ENCODE measurements at regions not wholly inside any gene's neighbourhood (a gene's known extent, or its start where the extent isn't known, plus 50 kb on each side); places are given as distances from the start of the nearest gene placed in this dataset.

DNA sequence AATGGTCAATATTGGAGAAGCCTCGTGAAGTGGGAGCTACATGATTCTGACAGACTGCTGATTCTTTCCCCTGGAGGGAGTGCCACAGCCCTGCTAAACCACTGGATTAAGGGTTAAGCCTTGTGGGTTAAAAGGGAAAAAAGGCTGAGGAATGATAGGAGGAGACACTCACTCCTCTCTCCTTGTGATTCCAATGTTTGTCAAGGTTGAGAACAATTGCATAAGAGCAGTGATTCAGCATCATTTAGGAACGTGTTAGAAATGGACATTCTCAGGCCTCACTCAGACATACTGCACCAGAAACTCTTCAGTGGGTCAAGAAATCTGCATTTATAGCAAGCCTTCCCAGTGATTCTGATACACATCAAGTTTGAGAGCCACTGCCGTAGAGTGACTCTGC is 87.8 kb upstream of the GZMB start:
- H4K20me1 ChIP-seq (ENCODE audit: insufficient read depth, low read length), result no peaks in the 10 kb centered on the region
- no peaks in the 10 kb centered on the region for H3K9me3 ChIP-seq (replicated peaks; ENCODE audit: insufficient read depth, low read length)
- H3K4me1 ChIP-seq (ENCODE audit: low read length), result no peaks in the 10 kb centered on the region
- H3K27me3 ChIP-seq (replicated peaks; ENCODE audit: insufficient read depth, low read length), result no peaks in the 10 kb centered on the region
- H3K4me2 ChIP-seq (ENCODE audit: low read depth, low read length), result no peak overlapping the region
- no peaks in the 10 kb centered on the region for H3K36me3 ChIP-seq (replicated peaks; ENCODE audit: insufficient read depth, low read length)
- TF ChIP-seq EZH2 (optimal IDR thresholded peaks at IDR 0.05; ENCODE audit: low read depth, low read length), result no peak
- no peak for TF ChIP-seq EZH2phosphoT487 (IDR thresholded peaks at IDR 0.05; ENCODE audit: low read length)
- TF ChIP-seq CTCF (IDR thresholded peaks at IDR 0.05; ENCODE audit: low read length), result no peak
- H3F3A ChIP-seq (ENCODE audit: insufficient read depth, low read length), result no peaks in the 10 kb centered on the region
- DNase-seq, result no peak
- H3K27ac ChIP-seq (ENCODE audit: low read length), result no peak overlapping the region
- no peak overlapping the region for H2AFZ ChIP-seq (ENCODE audit: low read length)
- H3K9me2 ChIP-seq (replicated peaks; ENCODE audit: insufficient read depth, low read length), result no peaks in the 10 kb centered on the region
- no peak overlapping the region for H3K4me3 ChIP-seq (ENCODE audit: low read length)
- no peaks in the 10 kb centered on the region for H3K79me2 ChIP-seq (ENCODE audit: low read length)
- H3K9ac ChIP-seq (ENCODE audit: low read length), result no peak overlapping the region

- H3K27ac ChIP-seq (ENCODE audit: low read length), result no peak overlapping the region
- no peaks in the 10 kb centered on the region for H3K9me3 ChIP-seq (replicated peaks; ENCODE audit: insufficient read depth, low read length)
- no peaks in the 10 kb centered on the region for H3K79me2 ChIP-seq (ENCODE audit: low read length)
- H3K4me3 ChIP-seq (ENCODE audit: low read length), result no peak overlapping the region
- TF ChIP-seq EZH2 (optimal IDR thresholded peaks at IDR 0.05; ENCODE audit: low read depth, low read length) (no peak), EZH2phosphoT487 (IDR thresholded peaks at IDR 0.05; ENCODE audit: low read length) (no peak), CTCF (IDR thresholded peaks at IDR 0.05; ENCODE audit: low read length) (no peak)
- H3K27me3 ChIP-seq (replicated peaks; ENCODE audit: insufficient read depth, low read length), result no peaks in the 10 kb centered on the region
- H3K4me1 ChIP-seq (ENCODE audit: low read length), result no peaks in the 10 kb centered on the region
- H3K9me2 ChIP-seq (replicated peaks; ENCODE audit: insufficient read depth, low read length), result no peaks in the 10 kb centered on the region
- no peak overlapping the region for H2AFZ ChIP-seq (ENCODE audit: low read length)
- no peak for DNase-seq
- no peaks in the 10 kb centered on the region for H4K20me1 ChIP-seq (ENCODE audit: insufficient read depth, low read length)
- no peaks in the 10 kb centered on the region for H3K36me3 ChIP-seq (replicated peaks; ENCODE audit: insufficient read depth, low read length)
- H3F3A ChIP-seq (ENCODE audit: insufficient read depth, low read length), result no peaks in the 10 kb centered on the region
- no peak overlapping the region for H3K9ac ChIP-seq (ENCODE audit: low read length)
- no peak overlapping the region for H3K4me2 ChIP-seq (ENCODE audit: low read depth, low read length)
Observed at GRCh38 chr14:24715239-24715638, 81.2 kb upstream of the GZMB start.

DNA sequence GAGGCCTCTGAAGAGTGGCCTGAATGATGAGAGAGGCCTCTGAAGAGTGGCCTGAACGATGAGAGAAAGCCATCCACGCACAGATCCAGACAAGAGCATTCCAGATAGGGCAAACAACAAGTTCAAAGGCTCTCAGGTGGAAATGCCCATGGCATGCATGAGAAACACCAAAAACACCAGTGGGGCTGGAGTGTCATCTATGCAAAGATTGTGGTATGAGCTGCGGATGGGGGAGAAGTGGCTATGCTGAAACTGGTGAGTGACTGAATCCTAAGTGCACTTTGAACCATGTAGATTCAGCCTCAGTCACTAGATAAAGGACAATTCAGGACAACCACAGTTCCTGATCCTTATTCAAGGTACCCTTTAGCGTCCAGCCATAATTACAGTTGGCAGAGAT is 79.4 kb upstream of the GZMB start:
- no peak for DNase-seq
- no peaks in the 10 kb centered on the region for H3F3A ChIP-seq (ENCODE audit: insufficient read depth, low read length)
- no peak overlapping the region for H3K9ac ChIP-seq (ENCODE audit: low read length)
- H3K9me3 ChIP-seq (replicated peaks; ENCODE audit: insufficient read depth, low read length), result no peaks in the 10 kb centered on the region
- no peak overlapping the region for H2AFZ ChIP-seq (ENCODE audit: low read length)
- H3K4me1 ChIP-seq (ENCODE audit: low read length), result no peaks in the 10 kb centered on the region
- no peak overlapping the region for H3K27ac ChIP-seq (ENCODE audit: low read length)
- no peaks in the 10 kb centered on the region for H3K9me2 ChIP-seq (replicated peaks; ENCODE audit: insufficient read depth, low read length)
- no peaks in the 10 kb centered on the region for H3K27me3 ChIP-seq (replicated peaks; ENCODE audit: insufficient read depth, low read length)
- H3K79me2 ChIP-seq (ENCODE audit: low read length), result no peaks in the 10 kb centered on the region
- TF ChIP-seq EZH2 (optimal IDR thresholded peaks at IDR 0.05; ENCODE audit: low read depth, low read length), result no peak
- no peak for TF ChIP-seq EZH2phosphoT487 (IDR thresholded peaks at IDR 0.05; ENCODE audit: low read length)
- TF ChIP-seq CTCF (IDR thresholded peaks at IDR 0.05; ENCODE audit: low read length), result no peak
- H3K4me2 ChIP-seq (ENCODE audit: low read depth, low read length), result no peak overlapping the region
- H4K20me1 ChIP-seq (ENCODE audit: insufficient read depth, low read length), result no peaks in the 10 kb centered on the region
- H3K4me3 ChIP-seq (ENCODE audit: low read length), result no peak overlapping the region
- no peaks in the 10 kb centered on the region for H3K36me3 ChIP-seq (replicated peaks; ENCODE audit: insufficient read depth, low read length)
